Upper lobe of left lung (tissue), 6 donors: ENCODE measurements at regions not wholly inside any gene's neighbourhood (a gene's known extent, or its start where the extent isn't known, plus 50 kb on each side); places are given as distances from the start of the nearest gene placed in this dataset.

Experiments used
- ATAC-seq, 2 donors: fragments of 200-7000 bp; cut with Tn5 transposase; one replicate each; pipeline ENCODE4 v1.9.1; 2022; ENCODE audit warnings: mild to moderate bottlenecking in 2 of 2, moderate library complexity in 2 of 2; ENCODE audit not compliant: low FRiP score in 2 of 2
- DNase-seq, 2 donors: peaks; one replicate each; pipeline ENCODE4 v3.0.0-alpha.2; 2019 to 2020
- H3K27ac ChIP-seq, 4 donors: fragments of 200-600 bp; sonication (generic); one replicate each; pipeline ENCODE4 v1.5.1; 2016 to 2019
- H3K27me3 ChIP-seq, 4 donors: fragments of 200-600 bp; sonication (generic); one replicate each; pipeline ENCODE4 v1.5.1; 2017 to 2019
- H3K36me3 ChIP-seq, 4 donors: fragments of 200-600 bp; sonication (generic); one replicate each; pipeline ENCODE4 v1.5.1; 2016 to 2019
- H3K4me1 ChIP-seq, 4 donors: fragments of 200-600 bp; sonication (generic); one replicate each; pipeline ENCODE4 v1.5.1; 2018 to 2019
- H3K4me3 ChIP-seq, 4 donors: fragments of 200-600 bp; sonication (generic); one replicate each; pipeline ENCODE4 v1.5.1; 2017 to 2019; ENCODE audit warnings: mild to moderate bottlenecking in 2 of 4, moderate library complexity in 1 of 4
- H3K9me3 ChIP-seq, 4 donors: fragments of 200-600 bp; sonication (generic); one replicate each; pipeline ENCODE4 v1.5.1; 2018 to 2019
- CTCF ChIP-seq, 6 experiments: fragments of 450-650 bp in 4 of 6; fragments of 200-600 bp in 2 of 6; sonication (generic) in 2 of 6; IDR thresholded peaks; one replicate each; pipeline ENCODE4 v1.5.1; 2016 to 2019; ENCODE audit warnings: antibody characterized with exemption in 6 of 6
- EP300 ChIP-seq, 4 donors: sonication (generic); formaldehyde crosslinking; IDR thresholded peaks; one replicate each; pipeline ENCODE4 v1.5.1; 2017; ENCODE audit warnings: antibody characterized with exemption in 4 of 4, control low read depth in 2 of 4
- POLR2A ChIP-seq, 4 donors: fragments of 450-650 bp; IDR thresholded peaks; one replicate each; pipeline ENCODE4 v1.5.1; 2016 to 2017; ENCODE audit warnings: antibody characterized with exemption in 4 of 4, mild to moderate bottlenecking in 2 of 4
- POLR2AphosphoS5 ChIP-seq, 2 donors: sonication (generic); formaldehyde crosslinking; IDR thresholded peaks; one replicate each; pipeline ENCODE4 v1.5.1; 2017; ENCODE audit warnings: antibody characterized with exemption in 2 of 2
- WGBS, 2 donors: methylation state at CpG; one replicate each; pipeline ENCODE4 v1.1.5; 2017 to 2018; 5-methylcytosine and 5-hydroxymethylcytosine counted together
- donor health status: DM: no; HTN: no; CAD: no; lungs with moderate emphysema.
- donor health status: DM: no; HTN: yes; CAD: no; lungs with severe emphysema.

DNA sequence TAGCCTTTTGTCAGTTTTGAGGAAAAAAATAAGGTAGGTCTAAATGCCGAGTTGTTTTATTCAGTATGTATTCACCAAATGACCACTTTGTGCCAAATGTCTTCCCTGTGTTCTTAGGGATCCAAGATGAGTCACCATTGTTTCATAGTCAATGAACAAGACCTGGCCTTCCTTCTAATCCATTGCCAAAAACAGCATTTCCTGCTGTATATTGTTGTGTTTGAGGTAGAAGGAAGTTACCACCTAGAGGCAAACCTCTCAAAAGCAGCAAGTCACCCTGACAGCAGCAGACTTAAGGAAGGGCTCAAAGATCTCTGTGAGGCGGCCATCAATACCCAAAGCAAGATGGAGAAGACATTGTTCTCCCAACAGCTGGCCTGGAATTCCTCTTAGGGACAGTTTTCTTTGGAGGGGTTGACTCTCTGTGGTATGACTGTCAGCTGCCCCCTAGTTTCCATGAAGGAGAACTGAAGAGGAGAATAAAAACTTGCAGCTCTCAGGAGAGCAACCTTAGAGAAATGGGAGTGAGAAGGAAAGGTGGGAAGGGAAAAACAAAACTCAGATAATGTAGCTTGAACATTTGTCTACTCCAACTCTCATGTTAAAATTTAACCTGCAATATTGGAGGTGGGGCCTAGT lies 328.3 kb downstream of the LRATD1 start:
- no peak for DNase-seq
- no peak for ATAC-seq
- TF ChIP-seq EP300 (IDR thresholded peaks at IDR 0.05) (no peak), POLR2A (IDR thresholded peaks at IDR 0.05) (no peak), POLR2AphosphoS5 (IDR thresholded peaks at IDR 0.05) (no peak), CTCF (IDR thresholded peaks at IDR 0.05) (no peak)
- Histone ChIP-seq H3K9me3 (no peaks in the 10 kb centered on the region), H3K36me3 (no peaks in the 10 kb centered on the region), H3K27me3 (no peaks in the 10 kb centered on the region), H3K27ac (no peak overlapping the region), H3K4me1 (no peaks in the 10 kb centered on the region), H3K4me3 (no peak overlapping the region)
- WGBS, 2 donors: 81 to 96% methylated on average over 2 of the region's 2 CpGs

DNA sequence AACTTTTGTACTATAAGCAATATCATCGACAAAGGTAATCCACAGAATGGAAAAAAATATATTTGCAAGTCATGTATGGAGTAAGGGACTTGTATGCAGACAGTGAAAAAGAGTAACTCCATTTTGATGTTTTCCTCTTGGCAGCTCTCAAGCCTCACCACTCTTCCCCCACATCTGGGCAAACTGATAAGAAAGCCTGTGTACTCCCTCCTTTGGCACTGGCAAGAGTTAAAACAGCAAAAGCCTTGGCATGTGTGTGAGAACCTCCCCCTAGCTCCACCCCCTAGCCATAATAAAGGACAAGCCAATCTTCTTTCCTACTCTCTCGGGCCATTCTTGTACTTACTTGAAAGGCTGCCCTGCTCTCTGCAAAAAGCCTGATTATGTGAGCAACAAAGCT lies 335.2 kb downstream of the LRATD1 start:
- H3K27ac ChIP-seq: no peak overlapping the region
- 55% methylated on average over 2 of the region's 2 CpGs for WGBS, 2 donors
- H3K9me3 ChIP-seq: no peaks in the 10 kb centered on the region
- H3K4me1 ChIP-seq: no peaks in the 10 kb centered on the region
- DNase-seq (no peak), ATAC-seq (no peak)
- H3K4me3 ChIP-seq: no peak overlapping the region
- TF ChIP-seq POLR2A (IDR thresholded peaks at IDR 0.05) (no peak), EP300 (IDR thresholded peaks at IDR 0.05) (no peak), POLR2AphosphoS5 (IDR thresholded peaks at IDR 0.05) (no peak), CTCF (IDR thresholded peaks at IDR 0.05) (no peak)
- H3K36me3 ChIP-seq: no peaks in the 10 kb centered on the region
- no peaks in the 10 kb centered on the region for H3K27me3 ChIP-seq

GRCh38 chr2:14975381-14975780 lies 342.9 kb downstream of the LRATD1 start:
- Histone ChIP-seq H3K4me1 (no peaks in the 10 kb centered on the region), H3K27ac (no peak overlapping the region), H3K4me3 (no peak overlapping the region), H3K9me3 (no peaks in the 10 kb centered on the region), H3K36me3 (no peaks in the 10 kb centered on the region), H3K27me3 (no peaks in the 10 kb centered on the region)
- TF ChIP-seq POLR2A (IDR thresholded peaks at IDR 0.05): no peak
- WGBS, 2 donors: 63 to 72% methylated on average over 2 of the region's 2 CpGs
- ATAC-seq: no peak
- DNase-seq: no peak

DNA sequence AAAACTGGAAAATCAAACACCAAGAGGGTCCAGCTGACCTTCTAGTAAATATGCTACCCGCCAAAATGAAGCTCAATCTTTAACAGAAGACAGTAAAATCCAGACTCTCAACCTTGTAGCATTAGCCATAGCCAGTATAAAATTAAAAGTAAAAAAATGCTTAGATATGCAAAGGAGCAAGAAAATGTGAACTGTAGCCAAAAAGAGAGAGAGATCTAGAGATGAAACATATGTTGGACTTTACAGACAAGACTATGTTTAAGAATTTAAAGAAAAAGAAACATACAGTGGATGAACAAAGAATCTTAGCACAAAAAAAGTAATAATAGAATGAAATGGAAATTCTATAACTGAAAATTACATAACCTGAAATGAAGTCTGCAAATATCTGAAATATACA lies 344.5 kb downstream of the LRATD1 start:
- ATAC-seq: no peak
- 0 to 75% methylated on average over 1 of the region's 1 CpG for WGBS, 2 donors
- Histone ChIP-seq H3K36me3 (no peaks in the 10 kb centered on the region), H3K27me3 (no peaks in the 10 kb centered on the region), H3K4me3 (no peak overlapping the region), H3K4me1 (no peaks in the 10 kb centered on the region), H3K9me3 (no peaks in the 10 kb centered on the region), H3K27ac (no peak overlapping the region)
- TF ChIP-seq EP300 (IDR thresholded peaks at IDR 0.05): no peak
- TF ChIP-seq POLR2A (IDR thresholded peaks at IDR 0.05): no peak
- TF ChIP-seq POLR2AphosphoS5 (IDR thresholded peaks at IDR 0.05): no peak
- TF ChIP-seq CTCF (IDR thresholded peaks at IDR 0.05): no peak
- no peak for DNase-seq

- no peak for DNase-seq
- 77 to 87% methylated on average over 2 of the region's 2 CpGs for WGBS, 2 donors
- ATAC-seq: no peak
These were observed 346.3 kb downstream of the LRATD1 start for GRCh38 chr2:14978845-14979244.

More at GRCh38 chr2:14978845-14979244, 346.3 kb downstream of the LRATD1 start:
- H3K4me3 ChIP-seq: no peak overlapping the region
- no peaks in the 10 kb centered on the region for H3K9me3 ChIP-seq
- no peak overlapping the region for H3K27ac ChIP-seq
- TF ChIP-seq POLR2A (IDR thresholded peaks at IDR 0.05): no peak
- TF ChIP-seq CTCF (IDR thresholded peaks at IDR 0.05): no peak
- no peak for TF ChIP-seq EP300 (IDR thresholded peaks at IDR 0.05)
- TF ChIP-seq POLR2AphosphoS5 (IDR thresholded peaks at IDR 0.05): no peak
- no peaks in the 10 kb centered on the region for H3K4me1 ChIP-seq
- no peaks in the 10 kb centered on the region for H3K27me3 ChIP-seq
- no peaks in the 10 kb centered on the region for H3K36me3 ChIP-seq
